ENCODE measurements at regions not wholly inside any gene's neighbourhood (a gene's known extent, or its start where the extent isn't known, plus 50 kb on each side); places are given as distances from the start of the nearest gene placed in this dataset.
"Not testable (repeated sequence)": the region's sequence is repeated elsewhere in the genome, so short reads cannot be mapped to it uniquely, and the experiment has no call there.

DNA sequence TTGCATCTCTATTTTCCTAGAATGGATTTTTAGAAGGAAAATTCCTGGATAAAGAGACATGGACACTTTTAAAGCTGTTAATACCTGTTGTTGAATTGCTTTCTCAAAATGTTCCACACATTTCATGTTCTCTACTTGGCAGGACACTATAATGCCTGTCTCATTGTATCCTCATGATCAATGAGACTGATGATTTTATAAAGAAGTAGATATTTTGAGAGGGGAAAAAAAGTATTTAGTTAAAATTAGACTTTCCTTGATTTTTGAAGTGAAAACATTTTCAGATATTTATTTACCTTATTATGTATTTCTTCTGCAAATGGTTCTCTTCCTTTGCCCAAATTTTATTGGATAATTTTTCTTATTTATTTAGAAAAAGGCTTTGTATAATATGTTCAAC is 242.5 kb downstream of the MYCN start:
- H3K9me3 Mint-ChIP-seq, result no peaks in the 10 kb centered on the region
- no peaks in the 10 kb centered on the region for H3K36me3 Mint-ChIP-seq
- ATAC-seq (replicated peaks), result no peak
- no peak overlapping the region for H3K4me3 Mint-ChIP-seq
- no peak for DNase-seq
- no peak overlapping the region for H3K27ac Mint-ChIP-seq
- no peaks in the 10 kb centered on the region for H3K27me3 Mint-ChIP-seq
- no peaks in the 10 kb centered on the region for H3K4me1 Mint-ChIP-seq

DNA sequence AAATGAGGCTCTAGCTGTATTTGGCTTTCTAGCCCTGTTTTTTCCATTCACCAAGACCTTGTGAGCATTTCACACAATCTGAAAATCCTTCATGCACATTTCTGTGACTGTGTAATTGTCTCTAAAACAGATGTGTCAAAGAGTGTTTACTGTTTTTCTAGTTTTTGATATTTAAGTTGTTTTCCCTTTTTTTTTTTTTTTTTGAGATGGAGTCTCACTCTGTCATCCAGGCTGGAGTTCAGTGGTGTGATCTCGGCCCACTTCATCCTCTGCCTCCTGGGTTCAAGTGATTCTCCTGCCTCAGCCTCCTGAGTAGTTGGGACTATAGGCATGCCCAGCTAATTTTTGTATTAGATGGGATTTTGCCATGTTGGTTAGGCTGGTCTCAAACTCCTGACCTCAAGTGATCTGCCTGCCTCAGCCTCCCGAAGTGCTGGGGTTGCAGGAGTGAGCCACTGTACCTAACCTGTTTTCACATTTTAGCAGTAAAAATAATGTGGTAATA is 242.0 kb downstream of the MYCN start:
- H3K27ac Mint-ChIP-seq; H3K9me3 Mint-ChIP-seq; H3K36me3 Mint-ChIP-seq; H3K27me3 Mint-ChIP-seq; ATAC-seq (replicated peaks); DNase-seq; H3K4me1 Mint-ChIP-seq; H3K4me3 Mint-ChIP-seq: not testable (repeated sequence)

DNA sequence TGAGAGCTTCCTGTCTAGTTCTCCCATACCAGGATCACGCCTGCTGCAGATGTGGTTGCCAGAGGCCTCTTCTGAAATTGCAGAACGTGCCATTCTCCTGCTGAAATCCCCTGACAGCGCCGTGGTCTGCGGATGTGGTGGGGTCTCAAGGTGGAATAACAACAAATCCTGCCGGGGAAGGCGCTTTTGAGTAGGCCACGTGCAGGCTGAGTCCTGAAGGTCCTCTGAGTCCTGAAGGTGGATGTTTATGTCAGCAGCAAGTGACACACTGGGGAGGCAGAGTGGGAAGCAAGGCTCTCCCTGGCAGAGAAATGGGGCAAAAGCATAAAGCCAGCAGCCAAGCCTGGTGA is 241.4 kb downstream of the MYCN start:
- DNase-seq (no peak), ATAC-seq (replicated peaks) (no peak)
- Mint-ChIP-seq H3K9me3 (no peaks in the 10 kb centered on the region), H3K4me1 (no peaks in the 10 kb centered on the region), H3K36me3 (no peaks in the 10 kb centered on the region), H3K27me3 (no peaks in the 10 kb centered on the region), H3K27ac (no peak overlapping the region), H3K4me3 (no peak overlapping the region)

DNA sequence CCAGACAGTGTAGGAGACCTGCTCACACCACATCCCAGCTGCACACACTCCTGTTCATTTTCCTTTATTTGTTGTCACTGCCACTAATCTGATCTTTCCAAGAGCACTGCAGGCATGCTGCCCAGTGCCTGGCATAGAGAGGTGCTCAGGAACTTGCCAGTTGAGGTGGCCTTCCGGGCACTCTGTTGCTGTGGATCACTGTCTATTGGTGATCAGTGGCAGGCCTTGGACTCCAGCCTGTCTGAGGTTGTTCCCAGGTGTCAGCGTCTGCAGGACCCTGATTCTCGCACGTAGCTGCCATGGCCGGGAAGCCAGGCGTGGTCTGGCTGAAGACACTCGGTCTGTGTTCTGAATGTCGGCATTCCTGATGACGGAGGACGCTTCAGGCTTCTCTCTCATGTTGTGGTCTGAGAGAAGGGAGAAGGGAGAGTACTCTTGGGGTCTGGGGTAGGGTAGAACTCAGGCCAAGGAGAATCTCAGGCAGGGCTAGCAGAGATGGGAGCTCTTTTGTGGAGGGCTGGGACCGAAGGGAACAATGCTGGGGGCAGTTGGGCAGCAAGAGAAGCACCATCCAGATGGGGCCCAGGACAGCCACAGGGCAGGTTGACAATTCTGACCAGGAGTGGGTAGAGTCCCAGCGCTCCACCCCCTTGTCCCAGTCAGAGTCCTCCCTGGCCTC is 240.9 kb downstream of the MYCN start:
- H3K9me3 Mint-ChIP-seq, result no peaks in the 10 kb centered on the region
- DNase-seq (no peak), ATAC-seq (replicated peaks) (no peak)
- H3K27me3 Mint-ChIP-seq, result no peaks in the 10 kb centered on the region
- H3K4me1 Mint-ChIP-seq, result no peaks in the 10 kb centered on the region
- no peak overlapping the region for H3K4me3 Mint-ChIP-seq
- H3K27ac Mint-ChIP-seq, result no peak overlapping the region
- no peaks in the 10 kb centered on the region for H3K36me3 Mint-ChIP-seq

DNA sequence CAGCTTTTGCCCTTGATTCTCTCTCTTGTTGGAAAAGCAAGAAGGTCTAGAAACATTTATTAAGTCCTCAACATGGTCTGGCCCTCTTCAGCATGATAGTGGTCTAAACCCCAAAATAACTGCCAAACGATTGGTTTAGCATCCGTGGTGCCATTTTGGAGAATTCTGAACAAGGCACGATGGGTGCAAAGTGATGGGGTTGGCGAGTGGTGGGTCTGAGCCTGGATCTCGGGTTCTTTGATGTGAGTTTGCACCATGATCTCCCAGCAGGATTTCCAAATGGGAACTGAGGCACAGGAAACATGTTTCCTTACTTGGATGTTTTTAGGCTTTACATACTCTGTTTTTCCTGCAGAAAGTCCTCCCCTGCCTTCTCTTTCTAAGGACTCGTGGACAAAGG is 240.3 kb downstream of the MYCN start:
- Mint-ChIP-seq H3K36me3 (no peaks in the 10 kb centered on the region), H3K4me1 (no peaks in the 10 kb centered on the region), H3K4me3 (no peak overlapping the region), H3K9me3 (no peaks in the 10 kb centered on the region), H3K27ac (no peak overlapping the region), H3K27me3 (no peaks in the 10 kb centered on the region)
- no peak for DNase-seq
- no peak for ATAC-seq (replicated peaks)

DNA sequence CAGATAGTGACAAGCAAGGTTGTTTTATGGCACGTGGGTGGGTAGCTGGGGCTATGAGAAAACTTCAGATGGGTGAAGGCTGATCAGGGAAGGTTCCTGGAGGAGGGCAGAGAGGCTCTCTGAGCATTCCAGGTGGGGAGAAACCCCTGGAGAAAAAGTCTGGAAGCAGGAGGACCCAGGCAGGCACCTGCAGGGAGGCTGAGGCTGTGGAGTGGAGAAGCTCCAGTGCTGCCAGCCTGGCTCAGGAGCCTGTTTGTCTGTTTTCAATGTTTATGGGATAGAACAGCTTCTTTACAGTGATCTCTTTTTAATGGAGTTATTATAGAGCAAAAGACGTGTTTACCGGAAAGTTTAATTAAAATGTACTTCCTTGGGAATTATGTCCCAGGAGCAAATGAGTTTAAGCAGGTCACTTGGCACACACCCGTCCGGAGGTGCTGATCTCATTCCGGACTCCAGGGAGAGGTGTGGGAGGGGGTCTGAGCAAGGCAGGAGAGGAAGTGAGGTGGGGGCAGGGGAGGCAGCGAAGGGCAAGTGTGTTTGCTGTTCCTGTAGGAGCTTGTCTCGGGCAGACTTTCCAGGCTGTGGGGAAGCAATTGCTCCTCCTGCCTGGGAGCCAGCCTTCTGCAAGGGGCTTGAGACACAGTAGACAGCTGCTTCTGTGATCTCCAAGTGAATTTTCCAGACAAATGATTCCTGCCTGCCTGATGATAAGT is 239.5 kb downstream of the MYCN start:
- Mint-ChIP-seq H3K4me3 (no peak overlapping the region), H3K27ac (no peak overlapping the region), H3K36me3 (no peaks in the 10 kb centered on the region), H3K9me3 (no peaks in the 10 kb centered on the region), H3K4me1 (no peaks in the 10 kb centered on the region), H3K27me3 (no peaks in the 10 kb centered on the region)
- no peak for DNase-seq
- ATAC-seq (replicated peaks), result no peak

DNA sequence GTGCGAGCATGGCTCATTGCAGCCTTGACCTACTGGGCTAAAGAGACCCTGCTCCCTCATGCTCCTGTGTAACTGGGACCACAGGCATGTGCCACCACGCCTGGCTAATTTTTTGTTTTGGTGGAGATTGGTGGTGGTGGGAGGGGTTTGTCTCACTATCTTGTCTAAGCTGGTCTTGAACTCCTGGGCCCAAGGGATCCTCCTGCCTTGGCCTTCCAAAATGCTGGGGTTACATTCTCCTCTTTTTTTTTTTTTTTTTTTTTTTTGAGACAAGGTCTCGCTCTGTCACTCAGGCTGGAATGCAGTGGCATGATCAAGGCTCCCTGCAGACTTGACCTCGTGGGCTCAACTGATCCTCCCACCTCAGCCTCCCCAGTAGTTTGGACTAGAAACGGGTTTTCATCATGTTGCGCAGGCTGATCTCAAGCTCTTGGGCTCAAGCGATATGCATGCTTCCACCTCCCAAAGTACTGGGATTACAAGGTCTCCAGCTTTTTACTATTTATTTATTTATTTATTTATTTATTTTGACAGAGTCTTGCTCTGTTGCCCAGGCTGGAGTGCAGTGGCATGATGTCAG is 238.3 kb downstream of the MYCN start:
- Mint-ChIP-seq H3K4me3 (no peak overlapping the region), H3K36me3 (no peaks in the 10 kb centered on the region), H3K27ac (no peak overlapping the region), H3K4me1 (no peaks in the 10 kb centered on the region), H3K27me3 (no peaks in the 10 kb centered on the region), H3K9me3 (no peaks in the 10 kb centered on the region)
- DNase-seq, result no peak
- ATAC-seq (replicated peaks), result no peak

DNA sequence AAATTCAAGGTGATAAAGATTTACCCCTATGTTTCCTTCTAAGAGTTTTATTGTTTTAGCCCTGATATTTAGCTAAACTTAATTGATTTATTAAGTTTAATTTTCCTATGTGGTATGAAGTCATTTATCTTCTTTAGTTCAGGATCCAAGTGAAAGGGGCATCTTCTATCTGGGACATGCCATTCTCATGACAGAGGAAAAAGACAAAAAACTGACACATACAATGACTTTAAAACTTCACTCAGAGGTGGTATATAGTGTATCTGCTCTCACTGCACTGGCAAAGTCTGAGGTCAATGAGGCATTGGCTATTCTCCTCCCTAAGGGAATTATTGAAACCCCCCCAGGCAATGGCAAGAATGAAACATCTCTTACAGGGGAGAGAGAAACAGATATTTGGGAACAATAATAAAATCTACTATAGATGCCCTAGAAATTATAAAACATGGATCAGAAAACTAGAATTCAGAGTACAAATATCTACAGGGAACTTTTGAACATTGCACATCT is 237.4 kb downstream of the MYCN start:
- no peaks in the 10 kb centered on the region for H3K36me3 Mint-ChIP-seq
- no peak for ATAC-seq (replicated peaks)
- no peaks in the 10 kb centered on the region for H3K27me3 Mint-ChIP-seq
- no peak for DNase-seq
- no peaks in the 10 kb centered on the region for H3K4me1 Mint-ChIP-seq
- H3K27ac Mint-ChIP-seq, result no peak overlapping the region
- no peaks in the 10 kb centered on the region for H3K9me3 Mint-ChIP-seq
- no peak overlapping the region for H3K4me3 Mint-ChIP-seq

DNA sequence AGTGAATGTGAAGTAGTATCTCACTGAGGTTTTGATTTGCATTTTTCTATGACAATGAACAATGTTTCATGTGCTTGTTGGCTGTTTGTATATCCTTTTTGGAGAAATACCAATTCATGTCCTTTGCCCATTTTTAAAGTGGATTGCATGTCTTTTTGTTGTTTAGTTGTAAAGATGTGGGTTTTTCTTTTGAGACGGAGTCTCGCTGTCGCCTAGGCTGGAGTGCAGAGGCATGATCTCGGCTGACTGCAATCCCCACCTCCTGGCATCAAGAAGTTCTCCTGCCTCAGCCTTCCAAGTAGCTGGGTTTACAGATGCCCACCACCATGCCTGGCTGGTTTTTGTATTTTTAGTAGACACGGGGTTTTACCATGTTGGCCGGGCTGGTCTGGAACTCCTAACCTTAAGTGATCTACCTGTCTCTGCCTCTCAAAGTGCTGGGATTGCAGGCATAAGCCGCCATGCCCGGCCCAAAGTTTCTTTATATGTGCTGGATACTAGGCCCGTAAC is 236.7 kb downstream of the MYCN start:
- Mint-ChIP-seq H3K4me1 (no peaks in the 10 kb centered on the region), H3K9me3 (no peaks in the 10 kb centered on the region), H3K4me3 (no peak overlapping the region), H3K27ac (no peak overlapping the region), H3K27me3 (no peaks in the 10 kb centered on the region), H3K36me3 (no peaks in the 10 kb centered on the region)
- ATAC-seq (replicated peaks) (no peak), DNase-seq (no peak)

DNA sequence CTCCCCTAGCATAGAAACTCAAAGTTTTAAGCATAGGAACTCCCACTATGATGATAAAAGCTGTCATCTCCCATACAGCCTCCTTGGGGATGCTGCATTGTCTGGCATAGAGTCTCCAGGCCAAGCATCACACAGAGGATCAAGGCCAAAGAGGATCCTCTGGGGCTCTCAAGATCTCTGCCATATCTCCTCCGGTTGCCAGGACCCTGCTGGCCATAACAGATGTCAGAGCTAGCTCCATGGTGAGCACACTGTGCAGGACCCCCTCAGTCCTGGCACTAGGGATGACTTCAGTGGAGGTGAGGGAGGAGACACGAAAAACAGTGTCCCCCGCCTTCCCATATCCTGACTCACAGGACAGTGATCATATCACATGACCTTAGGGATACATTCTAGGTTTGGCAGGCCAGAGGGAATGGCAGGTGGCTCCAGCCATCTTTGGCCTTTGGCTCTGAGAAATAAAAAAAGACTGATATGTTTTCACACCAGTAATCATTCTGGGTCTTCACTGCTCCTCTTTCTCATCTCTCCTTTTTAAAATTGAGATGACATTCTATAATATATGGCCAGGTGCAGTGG is 235.0 kb downstream of the MYCN start:
- Mint-ChIP-seq H3K9me3 (no peaks in the 10 kb centered on the region), H3K4me1 (no peaks in the 10 kb centered on the region), H3K27ac (no peak overlapping the region), H3K4me3 (no peak overlapping the region), H3K27me3 (no peaks in the 10 kb centered on the region), H3K36me3 (no peaks in the 10 kb centered on the region)
- DNase-seq (no peak), ATAC-seq (replicated peaks) (no peak)

DNA sequence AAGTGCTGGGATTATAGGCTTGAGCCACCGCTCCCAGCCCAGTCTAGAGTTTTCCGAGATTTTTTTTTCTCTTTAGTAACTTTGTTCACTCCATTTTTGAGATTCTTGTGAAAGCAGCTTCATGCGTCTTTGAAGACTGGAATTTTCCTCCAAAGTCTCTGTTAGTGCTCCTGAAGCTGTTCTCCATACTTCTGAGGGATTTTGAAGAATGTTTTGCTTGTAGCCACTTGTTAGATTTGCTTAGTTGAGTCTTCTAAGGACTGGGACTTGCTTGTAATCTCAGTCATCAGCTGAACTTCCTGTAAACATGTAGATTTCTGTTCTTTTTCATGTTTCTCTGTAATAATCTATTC is 234.3 kb downstream of the MYCN start:
- Mint-ChIP-seq H3K9me3 (no peaks in the 10 kb centered on the region), H3K27me3 (no peaks in the 10 kb centered on the region), H3K36me3 (no peaks in the 10 kb centered on the region), H3K27ac (no peak overlapping the region), H3K4me3 (no peak overlapping the region), H3K4me1 (no peaks in the 10 kb centered on the region)
- ATAC-seq (replicated peaks) (no peak), DNase-seq (no peak)

DNA sequence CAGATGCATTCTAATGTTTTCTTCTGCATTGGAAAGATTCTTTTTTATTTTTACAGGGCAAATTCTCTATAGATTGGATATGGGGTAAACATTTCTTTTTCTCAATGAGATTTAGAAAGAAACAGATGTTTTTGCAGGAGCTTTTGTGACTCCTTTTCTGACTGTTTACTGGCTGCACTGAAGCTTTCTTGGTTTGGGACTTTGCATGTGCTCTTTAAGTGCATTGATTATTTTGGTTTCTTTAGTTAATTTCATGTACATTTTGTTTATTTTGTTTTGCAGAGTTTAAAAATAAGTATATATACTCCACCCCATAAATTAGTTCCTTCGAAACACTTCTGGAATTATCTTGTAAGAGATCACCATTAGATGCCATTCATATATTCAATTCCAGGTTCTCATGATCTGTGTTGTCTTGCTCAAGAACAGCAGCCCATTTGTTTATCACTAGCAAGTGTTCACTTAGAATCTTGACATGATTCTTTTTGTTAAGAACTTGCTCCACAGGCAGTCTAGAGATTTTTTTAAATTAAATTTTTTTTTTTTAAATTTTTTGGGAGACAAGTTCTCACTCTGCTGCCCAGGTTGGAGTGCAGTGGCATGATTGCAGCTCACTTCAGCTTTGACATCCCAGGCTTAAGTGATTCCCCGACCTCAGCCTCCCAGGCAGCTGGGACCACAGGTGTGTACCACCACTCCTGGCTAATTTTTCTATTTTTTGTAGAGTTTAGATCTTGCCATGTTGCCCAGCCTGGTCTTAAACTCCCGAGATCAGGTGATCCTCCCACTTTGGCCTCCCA is 233.7 kb downstream of the MYCN start:
- Mint-ChIP-seq H3K9me3 (peaks cover 0 to 2% of the 10 kb centered on the region in 2 donors), H3K4me1 (no peaks in the 10 kb centered on the region), H3K27me3 (no peaks in the 10 kb centered on the region), H3K4me3 (no peak overlapping the region), H3K36me3 (no peaks in the 10 kb centered on the region), H3K27ac (no peak overlapping the region)
- DNase-seq (no peak), ATAC-seq (replicated peaks) (no peak)

DNA sequence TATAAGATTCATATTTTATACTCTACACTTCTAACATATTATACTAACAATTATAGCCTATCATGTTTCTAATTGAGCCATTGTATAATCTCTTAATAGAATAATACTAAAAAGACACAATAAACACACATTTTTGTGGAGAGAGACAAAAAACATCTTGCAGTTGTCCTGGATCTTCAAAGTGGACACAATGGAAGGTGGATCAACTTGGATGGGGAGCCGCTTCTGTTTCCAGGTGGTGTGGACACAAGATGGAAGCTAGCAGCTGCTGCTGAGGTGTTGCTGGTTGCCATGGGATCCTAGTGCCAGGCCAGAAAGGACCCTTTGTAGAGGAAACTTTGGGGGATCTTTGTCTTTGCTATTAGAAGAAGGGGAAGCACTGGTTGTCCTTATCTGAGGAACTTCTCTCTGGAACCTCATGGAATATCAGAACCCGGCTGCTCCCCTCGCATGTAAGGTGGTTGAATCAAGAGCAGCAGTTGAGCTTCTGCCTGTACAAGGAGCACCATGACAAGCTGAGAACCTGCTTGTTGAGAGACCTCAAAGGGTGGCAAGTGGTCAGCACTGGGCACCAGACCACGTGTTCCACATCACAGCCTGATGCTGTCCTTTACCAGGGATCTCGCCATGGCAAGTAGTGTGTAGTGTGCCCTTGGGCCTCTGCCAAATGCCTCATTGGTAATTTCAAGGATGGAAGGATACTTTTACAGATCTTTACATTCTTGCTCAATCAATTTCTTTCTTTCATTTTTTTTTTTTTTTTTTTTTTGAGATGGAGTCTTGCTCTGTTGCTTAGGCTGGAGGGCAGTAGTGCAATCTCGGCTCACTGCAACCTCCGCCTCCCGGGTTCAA is 232.2 kb downstream of the MYCN start:
- DNase-seq (no peak), ATAC-seq (replicated peaks) (no peak)
- Mint-ChIP-seq H3K36me3 (no peaks in the 10 kb centered on the region), H3K27me3 (no peaks in the 10 kb centered on the region), H3K27ac (no peak overlapping the region), H3K9me3 (peaks cover 0 to 2% of the 10 kb centered on the region in 2 donors), H3K4me1 (no peaks in the 10 kb centered on the region), H3K4me3 (no peak overlapping the region)
